ENCODE measurements at regions not wholly inside any gene's neighbourhood (a gene's known extent, or its start where the extent isn't known, plus 50 kb on each side); places are given as distances from the start of the nearest gene placed in this dataset.

DNA sequence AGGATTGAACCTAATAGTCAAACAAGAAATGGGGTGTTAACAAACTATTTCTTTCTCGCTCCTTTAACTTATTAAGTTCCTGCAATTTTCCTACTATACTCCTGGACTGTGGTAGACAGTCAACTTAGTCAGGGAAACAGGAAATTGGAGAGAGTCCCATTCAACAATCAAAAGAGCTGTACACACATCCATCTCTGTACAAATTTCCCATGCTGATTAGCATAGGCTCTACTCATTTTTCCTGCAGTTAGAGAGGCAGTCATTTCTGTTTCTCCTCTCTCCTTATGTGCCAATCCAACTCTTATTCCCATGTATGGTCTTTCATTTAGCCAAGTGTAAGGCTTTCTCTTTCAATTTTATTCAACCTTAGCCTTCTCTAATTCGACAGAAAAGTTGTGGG is 1168.5 kb upstream of the FLRT2 start:
- Histone ChIP-seq H4K20me1 (replicated peaks; ENCODE audit: control insufficient read depth, extremely low read depth, insufficient read depth, low read length) (no peaks in the 10 kb centered on the region), H2AFZ (ENCODE audit: low read depth, low read length) (no peak overlapping the region), H3K4me2 (ENCODE audit: insufficient read depth, low read length) (no peak overlapping the region), H3K27me3 (ENCODE audit: control insufficient read depth in 2 of 2, insufficient read depth in 2 of 2, low read length in 2 of 2) (no peaks in the 10 kb centered on the region), H3K9me1 (replicated peaks; ENCODE audit: control insufficient read depth, extremely low read depth, insufficient read depth, low read length) (no peaks in the 10 kb centered on the region), H3K4me3 (replicated peaks in 1 of 3; ENCODE audit: insufficient read depth in 1 of 3, low read depth in 1 of 3, low read length in 3 of 3) (no peak overlapping the region), H3K9ac (replicated peaks; ENCODE audit: extremely low read depth, insufficient read depth, low read length) (no peak overlapping the region), H3K79me2 (ENCODE audit: control insufficient read depth, insufficient read depth, low read length) (no peaks in the 10 kb centered on the region), H3K9me3 (replicated peaks; ENCODE audit: control insufficient read depth, insufficient read depth, low read length) (no peaks in the 10 kb centered on the region), H3K27ac (ENCODE audit: insufficient read depth, low read depth, low read length) (no peak overlapping the region), H3K4me1 (ENCODE audit: control insufficient read depth, extremely low read depth, insufficient read depth, low read length) (no peaks in the 10 kb centered on the region), H3K36me3 (ENCODE audit: control insufficient read depth in 2 of 2, extremely low read depth in 1 of 2, insufficient read depth in 2 of 2, low read length in 2 of 2) (no peaks in the 10 kb centered on the region)
- TF ChIP-seq, protein P1, sequence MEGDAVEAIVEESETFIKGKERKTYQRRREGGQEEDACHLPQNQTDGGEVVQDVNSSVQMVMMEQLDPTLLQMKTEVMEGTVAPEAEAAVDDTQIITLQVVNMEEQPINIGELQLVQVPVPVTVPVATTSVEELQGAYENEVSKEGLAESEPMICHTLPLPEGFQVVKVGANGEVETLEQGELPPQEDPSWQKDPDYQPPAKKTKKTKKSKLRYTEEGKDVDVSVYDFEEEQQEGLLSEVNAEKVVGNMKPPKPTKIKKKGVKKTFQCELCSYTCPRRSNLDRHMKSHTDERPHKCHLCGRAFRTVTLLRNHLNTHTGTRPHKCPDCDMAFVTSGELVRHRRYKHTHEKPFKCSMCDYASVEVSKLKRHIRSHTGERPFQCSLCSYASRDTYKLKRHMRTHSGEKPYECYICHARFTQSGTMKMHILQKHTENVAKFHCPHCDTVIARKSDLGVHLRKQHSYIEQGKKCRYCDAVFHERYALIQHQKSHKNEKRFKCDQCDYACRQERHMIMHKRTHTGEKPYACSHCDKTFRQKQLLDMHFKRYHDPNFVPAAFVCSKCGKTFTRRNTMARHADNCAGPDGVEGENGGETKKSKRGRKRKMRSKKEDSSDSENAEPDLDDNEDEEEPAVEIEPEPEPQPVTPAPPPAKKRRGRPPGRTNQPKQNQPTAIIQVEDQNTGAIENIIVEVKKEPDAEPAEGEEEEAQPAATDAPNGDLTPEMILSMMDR (IDR thresholded peaks at IDR 0.05; ENCODE audit: extremely low read depth in 1 of 2, insufficient read depth in 1 of 2, low read depth in 1 of 2, low read length in 2 of 2), result no peak
- TF ChIP-seq MYC (IDR thresholded peaks at IDR 0.05; ENCODE audit: low read depth, low read length) (no peak), EZH2 (IDR thresholded peaks at IDR 0.05; ENCODE audit: borderline replicate concordance, low read depth, low read length, severe bottlenecking) (no peak), FOS (IDR thresholded peaks at IDR 0.05; ENCODE audit: borderline replicate concordance, insufficient read depth, low read length) (no peak), JUN (IDR thresholded peaks at IDR 0.05; ENCODE audit: borderline replicate concordance, insufficient read depth, insufficient read length, low read depth) (no peak), POLR2AphosphoS5 (IDR thresholded peaks at IDR 0.05; ENCODE audit: insufficient read depth, low read depth, low read length) (no peak), POLR2A (IDR thresholded peaks at IDR 0.05; ENCODE audit: low read depth, low read length) (no peak), GATA2 (IDR thresholded peaks at IDR 0.05; ENCODE audit: insufficient read depth, insufficient read length, low read depth, low read length) (no peak)
- TF ChIP-seq, protein P2, sequence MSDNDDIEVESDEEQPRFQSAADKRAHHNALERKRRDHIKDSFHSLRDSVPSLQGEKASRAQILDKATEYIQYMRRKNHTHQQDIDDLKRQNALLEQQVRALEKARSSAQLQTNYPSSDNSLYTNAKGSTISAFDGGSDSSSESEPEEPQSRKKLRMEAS (IDR thresholded peaks at IDR 0.05; ENCODE audit: insufficient read depth, insufficient read length), result no peak
- BruUV-seq (replicated peaks), result no TSS peak
- dilution Hi-C loops (cut with MboI; ENCODE audit: extremely low pct_ligation_motif_present, low sequenced_read_pairs) (no loop called here), intact Hi-C loops (cut with micrococcal nuclease) (no loop called here)
- peak; percentile 65 for DNase-seq (ENCODE audit: low read depth, low spot score)
- CTCF ChIA-PET, result interaction anchor here (1.2 kb wide), 1 partner anchor 18 kb away, joined by 3 read pairs; no protein-coding TSS in a partner anchor
- FAIRE-seq, result no peak
- POLR2A ChIA-PET, result no interaction called here
